NCI-H2081 treated with DMSO at 0.1 percent for 48 hours (cell line): ENCODE measurements at regions not wholly inside any gene's neighbourhood (a gene's known extent, or its start where the extent isn't known, plus 50 kb on each side); places are given as distances from the start of the nearest gene placed in this dataset.

Experiments
- DNase-seq: peaks from one replicate; lab custom pipeline; 2025; lab: John Stamatoyannopoulos, UW

GRCh38 chr5:166373817-166374216, 1917.6 kb upstream of the WWC1 start:
- DNase-seq = no peak

- DNase-seq = no peak
Measured at GRCh38 chr5:166377756-166378155, 1913.7 kb upstream of the WWC1 start.

DNA sequence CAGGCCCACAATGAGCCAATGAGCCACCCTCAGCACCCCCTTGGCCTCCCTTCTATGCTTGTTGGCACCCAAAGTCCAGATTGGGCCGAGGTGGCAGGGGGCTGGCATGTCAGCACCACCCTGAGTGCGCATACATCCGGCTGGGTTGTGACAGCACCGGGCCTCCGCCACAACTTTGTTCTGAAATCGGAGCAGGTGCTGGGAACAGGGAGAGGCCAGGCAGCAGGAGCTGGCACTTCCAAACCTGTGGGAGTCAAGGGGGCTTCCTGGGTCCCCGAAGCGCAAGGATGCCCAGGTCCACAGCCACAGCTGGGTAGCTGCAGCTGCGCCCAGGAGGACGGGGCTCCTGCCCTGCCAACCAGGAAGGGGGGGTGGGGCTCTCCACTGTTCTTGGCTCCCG, 1911.9 kb upstream of the WWC1 start:
- no peak for DNase-seq

GRCh38 chr5:166382031-166382430, 1909.4 kb upstream of the WWC1 start:
- no peak for DNase-seq

DNA sequence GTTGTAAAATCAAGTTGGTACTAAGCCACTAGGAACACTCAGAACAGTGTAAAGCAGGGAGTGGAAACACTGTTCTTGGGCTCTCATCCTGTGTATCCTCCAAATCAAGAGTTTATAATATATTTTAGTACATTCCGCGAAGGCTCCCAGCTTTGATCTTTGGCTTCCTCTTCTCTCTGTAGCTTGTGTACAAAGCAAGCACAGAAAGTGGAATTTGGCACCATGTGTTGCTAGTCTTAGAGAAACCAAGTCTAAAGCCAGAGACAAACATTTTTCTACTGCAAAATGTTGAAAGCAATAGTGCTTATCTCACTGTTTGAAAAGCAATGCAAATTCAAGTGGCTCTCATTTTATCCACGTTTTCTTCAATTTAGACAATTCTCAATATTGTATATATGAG, 1893.3 kb upstream of the WWC1 start:
- DNase-seq = no peak

GRCh38 chr5:166399781-166400180, 1891.7 kb upstream of the WWC1 start:
- no peak for DNase-seq

DNA sequence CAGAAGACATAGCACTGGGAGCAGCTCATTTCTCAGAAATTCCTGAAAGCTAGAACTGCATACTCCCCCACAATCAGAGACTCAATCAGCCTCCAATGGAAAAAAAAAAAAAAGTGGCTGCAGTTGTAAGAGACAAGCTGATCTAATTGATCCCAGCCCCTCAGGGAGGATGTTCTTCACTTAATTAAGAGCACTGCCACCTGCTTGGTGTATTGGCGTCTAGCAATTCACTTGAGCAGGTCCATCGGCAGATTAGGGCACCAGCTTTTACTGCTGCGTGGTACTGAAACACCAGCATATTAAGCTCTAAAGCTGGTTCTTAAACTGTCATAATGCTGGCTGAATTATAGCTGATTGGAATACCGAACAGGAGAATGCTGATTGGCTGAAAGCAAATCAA, 1890.1 kb upstream of the WWC1 start:
- DNase-seq = no peak

DNA sequence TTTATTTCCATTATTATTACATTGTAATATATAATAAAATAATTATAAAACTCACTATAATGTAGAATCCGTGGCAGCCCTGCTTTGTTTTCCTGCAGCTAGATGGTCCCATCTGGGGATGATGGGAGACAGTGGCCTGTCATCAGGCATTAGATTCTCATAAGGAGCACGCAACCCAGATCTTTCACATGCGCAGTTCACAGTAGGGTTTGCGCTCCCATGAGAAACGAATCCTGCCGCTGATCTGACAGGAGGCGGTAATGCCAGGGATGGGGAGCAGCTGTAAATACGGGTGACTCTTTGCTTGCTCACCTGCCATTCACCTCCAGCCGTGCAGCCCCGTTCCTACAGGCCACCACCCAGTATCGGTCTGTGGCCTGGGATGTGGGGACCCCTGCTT, 1879.3 kb upstream of the WWC1 start:
- no peak for DNase-seq

DNA sequence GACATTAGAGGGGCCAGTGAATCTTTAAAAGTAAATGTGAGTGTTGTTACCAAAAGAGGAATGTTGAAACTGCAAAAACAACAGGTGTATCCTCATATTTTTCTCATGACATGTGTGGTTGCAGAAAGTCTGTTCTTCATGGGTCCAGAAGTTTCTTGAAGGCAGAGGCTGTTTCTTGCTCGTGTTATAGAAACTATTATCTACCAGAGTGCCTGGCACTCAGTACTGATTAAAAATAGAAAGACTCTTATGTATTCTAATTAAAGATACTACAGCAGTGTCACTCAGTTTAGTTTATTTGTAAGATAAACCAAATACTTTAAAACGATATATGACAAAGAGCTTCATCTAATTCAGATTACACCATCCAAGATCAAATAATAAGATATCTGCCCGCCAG, 1864.2 kb upstream of the WWC1 start:
- no peak for DNase-seq

- no peak for DNase-seq
Measured at GRCh38 chr5:166428264-166428803, 1863.1 kb upstream of the WWC1 start.

- no peak for DNase-seq
Measured at GRCh38 chr5:166430491-166431319, 1860.7 kb upstream of the WWC1 start.

DNA sequence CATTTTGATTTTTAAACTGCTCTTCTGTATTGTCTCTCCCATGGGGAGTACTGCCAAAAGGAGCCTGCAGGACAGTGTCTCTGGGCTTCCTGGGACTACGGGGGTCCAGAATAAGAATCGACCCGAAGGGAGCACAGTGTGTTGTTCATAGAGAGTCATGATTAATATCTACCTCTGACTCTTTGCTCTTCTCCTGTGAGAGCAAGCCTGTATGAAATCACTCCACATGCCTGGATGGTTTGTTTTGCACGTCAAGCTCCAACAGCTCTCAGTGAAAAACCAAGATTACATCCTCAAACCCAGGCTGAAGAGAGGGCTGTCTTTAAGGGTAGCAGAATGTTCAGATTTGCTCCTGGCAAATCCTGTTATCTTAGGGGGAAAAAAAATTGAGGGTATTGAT, 1860.0 kb upstream of the WWC1 start:
- DNase-seq = no peak

DNA sequence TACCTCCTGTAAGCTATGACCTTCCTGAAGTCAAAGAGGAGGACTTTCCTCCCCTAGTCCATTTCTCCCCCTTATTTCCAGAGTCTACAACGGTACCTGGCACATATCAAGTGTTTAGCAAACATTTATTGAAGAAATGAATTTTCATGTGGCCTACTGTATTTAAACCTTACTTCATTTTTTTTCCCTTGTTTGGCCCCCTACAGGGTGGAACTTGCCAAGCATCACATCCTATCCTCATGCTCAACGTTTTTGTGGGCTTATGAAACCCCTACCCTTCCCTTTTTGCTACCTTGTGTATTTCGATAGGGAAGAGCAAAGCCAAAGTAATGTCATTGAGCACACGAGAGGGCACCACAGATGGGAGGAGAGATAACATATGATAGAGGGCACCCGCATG, 1857.8 kb upstream of the WWC1 start:
- no peak for DNase-seq

DNA sequence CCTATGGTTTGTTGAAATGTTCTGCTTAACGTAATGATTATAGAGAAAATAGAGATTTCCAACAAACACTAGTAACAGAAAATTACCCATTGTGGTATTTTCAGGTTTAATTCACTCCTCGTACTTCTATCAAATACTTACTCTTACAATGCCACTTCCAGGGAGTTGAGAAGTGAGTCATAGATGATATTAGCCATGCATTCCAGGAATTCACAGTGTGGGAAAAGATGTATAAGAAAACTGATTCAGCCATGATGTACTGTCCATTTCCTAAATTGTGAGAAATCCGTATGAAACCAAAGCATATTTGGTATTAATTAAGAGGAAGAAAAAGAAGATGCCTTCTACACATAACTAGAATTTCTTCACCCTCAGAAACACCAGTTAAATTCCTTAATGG, 1854.6 kb upstream of the WWC1 start:
- no peak for DNase-seq

DNA sequence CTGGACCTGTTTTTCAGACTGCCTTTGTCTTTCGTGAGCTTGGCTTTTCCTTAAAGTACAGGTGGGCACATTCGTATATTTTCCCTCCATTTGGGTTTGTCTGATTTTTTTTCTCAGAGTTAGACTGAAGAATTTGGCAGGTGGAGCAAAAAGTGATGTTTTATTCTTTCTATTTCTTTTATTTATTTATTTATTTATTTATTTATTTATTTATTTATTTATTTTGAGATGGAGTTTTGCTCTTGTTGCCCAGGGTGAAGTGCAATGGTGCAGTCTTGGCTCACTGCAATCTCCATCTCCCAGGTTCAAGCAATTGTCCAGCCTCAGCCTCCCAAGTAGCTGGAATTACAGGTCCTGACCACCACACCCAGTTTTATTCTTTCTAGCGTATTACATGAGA, 1805.1 kb upstream of the WWC1 start:
- DNase-seq = no peak

DNA sequence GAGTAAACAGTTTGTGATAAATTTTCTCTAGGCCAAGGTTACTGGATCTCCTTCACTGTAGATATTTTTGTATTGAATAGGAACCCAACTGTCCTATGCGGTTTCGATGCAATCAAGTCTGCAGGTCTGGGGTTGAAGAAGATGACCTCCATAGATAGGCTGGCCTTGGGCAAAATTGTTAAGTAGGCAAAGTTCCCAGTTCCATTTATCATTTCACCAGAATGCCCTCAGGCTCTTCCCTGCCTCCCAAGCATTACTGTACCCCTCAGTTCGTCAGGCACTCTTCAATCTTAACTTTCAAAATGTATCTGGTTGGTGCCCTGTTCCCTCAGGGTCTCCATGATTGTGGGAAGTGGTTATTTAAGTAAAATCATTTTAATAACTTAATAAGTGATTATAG, 1802.9 kb upstream of the WWC1 start:
- no peak for DNase-seq

DNA sequence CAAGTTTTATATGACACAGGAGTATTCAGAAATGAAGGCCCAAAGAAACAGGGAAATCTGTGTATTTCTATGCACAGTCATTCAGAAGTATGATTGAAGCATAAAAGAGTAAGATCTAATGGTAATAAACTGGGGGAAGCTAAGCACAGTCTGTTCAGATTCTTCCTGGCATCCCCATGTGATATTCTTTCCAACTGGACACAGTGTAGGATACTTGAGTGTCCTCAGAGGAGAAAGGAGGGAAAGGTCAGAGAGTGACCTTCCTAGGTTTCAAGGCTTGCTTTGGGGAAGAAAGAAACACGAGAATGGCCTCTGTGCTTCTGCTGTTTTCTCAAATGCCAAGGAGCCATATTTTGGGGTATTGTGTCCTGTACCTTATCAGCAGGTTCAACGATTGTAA, 1798.4 kb upstream of the WWC1 start:
- no peak for DNase-seq

GRCh38 chr5:166493612-166494011, 1797.8 kb upstream of the WWC1 start:
- DNase-seq = no peak

DNA sequence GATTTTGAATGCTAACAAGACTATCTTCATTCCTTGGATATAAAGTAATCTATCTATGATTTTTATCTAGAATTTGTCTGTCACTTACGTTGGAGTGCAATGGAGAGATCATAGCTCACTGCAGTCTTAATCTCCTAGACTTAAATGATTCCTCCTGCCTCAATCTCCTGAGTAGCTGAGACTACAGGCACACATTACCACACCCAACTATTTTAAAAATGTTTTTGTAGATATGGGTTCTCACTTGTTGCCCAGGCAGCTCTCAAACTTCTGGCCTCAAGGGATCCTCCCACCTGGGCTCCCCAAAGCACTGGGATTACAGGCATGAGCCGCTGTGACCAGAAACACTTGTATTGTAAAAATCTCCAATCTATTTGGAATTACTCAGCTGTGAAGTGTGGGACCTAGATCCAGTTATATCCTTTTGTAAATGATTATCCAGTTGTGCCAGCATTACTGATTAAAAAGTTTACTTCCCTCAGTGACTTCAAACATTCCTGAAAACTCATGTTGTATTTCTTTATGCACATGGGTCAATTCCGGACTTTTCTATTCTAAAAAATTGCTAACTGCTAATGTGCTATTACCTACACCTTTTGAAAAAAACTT, 1793.8 kb upstream of the WWC1 start:
- no peak for DNase-seq

DNA sequence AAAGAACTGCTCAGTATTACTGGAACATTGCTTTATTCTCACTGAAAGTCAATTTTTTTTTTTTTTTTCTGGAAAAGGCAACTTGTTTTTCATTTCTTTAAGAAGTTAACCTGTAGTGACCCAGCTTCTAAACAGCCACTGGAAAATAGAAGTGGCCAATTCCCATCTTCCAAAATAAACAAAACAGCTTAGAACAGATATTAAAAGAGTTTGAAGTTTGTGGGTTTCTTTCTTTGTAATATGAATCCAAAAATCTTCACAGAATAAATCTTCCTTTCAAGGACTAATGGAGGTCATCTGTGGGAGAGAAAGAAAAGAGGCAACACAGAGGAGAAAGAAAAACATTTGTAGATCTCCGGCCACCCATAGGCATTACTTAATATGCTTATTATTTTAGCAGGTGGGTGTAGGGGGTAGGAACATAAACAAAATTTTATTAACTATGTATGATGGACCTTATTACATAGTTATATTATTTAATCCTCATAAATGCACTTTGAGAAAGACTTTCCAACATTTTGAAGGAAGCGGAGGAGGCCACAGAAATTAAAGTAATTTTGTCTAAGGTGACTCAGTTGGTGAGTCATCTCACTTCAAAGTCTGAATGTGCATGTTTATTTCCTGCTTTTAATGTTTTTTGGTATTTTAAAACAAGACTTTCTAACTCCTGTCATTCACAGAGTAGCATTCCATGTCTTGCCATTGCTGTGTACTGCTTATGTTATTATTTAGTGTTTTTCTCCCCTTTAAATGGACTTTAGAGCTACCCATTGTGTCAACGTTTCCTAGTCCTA, 1791.8 kb upstream of the WWC1 start:
- DNase-seq = no peak

GRCh38 chr5:166503506-166503905, 1787.9 kb upstream of the WWC1 start:
- no peak for DNase-seq

DNA sequence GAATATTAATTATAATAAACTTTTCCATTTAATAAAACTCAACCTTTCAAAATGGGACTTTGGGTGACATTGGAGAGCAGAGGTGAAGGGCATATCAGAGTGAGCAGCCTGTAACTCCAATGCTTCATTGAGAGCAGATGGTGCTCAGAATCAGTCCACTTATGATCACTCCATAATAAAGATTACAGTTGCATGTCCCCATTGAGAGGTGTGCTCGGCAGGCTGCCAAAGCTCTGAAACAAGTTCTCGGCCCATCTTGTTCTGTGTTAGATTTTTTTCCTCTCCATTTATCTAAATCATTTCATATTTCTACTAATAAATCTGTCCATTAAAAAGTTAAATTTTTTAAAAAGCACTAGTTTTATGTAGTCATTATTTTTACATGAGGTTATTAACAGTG, 1786.4 kb upstream of the WWC1 start:
- DNase-seq = no peak

DNA sequence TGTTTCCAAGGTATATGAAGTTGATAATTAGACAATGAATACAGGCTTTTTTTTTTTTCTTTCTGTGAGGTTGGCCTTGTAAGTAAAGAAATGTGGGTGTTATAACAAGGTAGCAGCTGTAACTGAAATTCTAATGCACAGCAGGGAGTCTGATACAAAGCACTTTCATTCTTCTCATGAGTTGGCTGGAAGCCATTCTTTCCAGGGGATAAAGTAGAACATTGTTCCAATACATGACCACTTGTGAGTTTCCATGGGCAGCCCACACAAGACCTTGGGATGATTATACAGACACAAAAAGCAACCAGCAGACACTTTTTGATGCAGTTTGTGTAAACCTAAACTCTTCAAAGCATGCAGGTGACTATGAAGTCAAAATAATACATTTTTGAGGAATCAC, 1785.9 kb upstream of the WWC1 start:
- no peak for DNase-seq
